HFFc6 (cell line): ENCODE measurements at regions not wholly inside any gene's neighbourhood (a gene's known extent, or its start where the extent isn't known, plus 50 kb on each side); places are given as distances from the start of the nearest gene placed in this dataset.

Experiments used
- DNase-seq: peaks from one replicate; pipeline ENCODE4 v3.0.0-alpha.2; 2018
- H3K27ac Mint-ChIP-seq: 2 replicates; pipeline ENCODE4 v1.8.0; 2020; ENCODE audit warnings: mild to moderate bottlenecking, mixed read lengths
- H3K27me3 Mint-ChIP-seq: 2 replicates; pipeline ENCODE4 v1.8.0; 2021; ENCODE audit warnings: mild to moderate bottlenecking, moderate library complexity, mixed read lengths; ENCODE audit not compliant: insufficient read depth
- H3K36me3 Mint-ChIP-seq: 2 replicates; pipeline ENCODE4 v1.8.0; 2021; ENCODE audit warnings: low read depth, mixed read lengths
- H3K4me1 Mint-ChIP-seq: 2 replicates; pipeline ENCODE4 v1.8.0; 2020; ENCODE audit warnings: low read depth, mixed read lengths
- H3K4me3 Mint-ChIP-seq: 2 replicates; pipeline ENCODE4 v1.8.0; 2020; ENCODE audit warnings: mild to moderate bottlenecking, moderate library complexity, mixed read lengths
- H3K9me3 Mint-ChIP-seq: 2 replicates; pipeline ENCODE4 v1.8.0; 2020; ENCODE audit warnings: mild to moderate bottlenecking, mixed read lengths
- TF ChIP-seq, protein P1 (sequence below): fragments of 200-600 bp; sonication (generic); IDR thresholded peaks from 2 replicates; pipeline ENCODE4 v1.5.0; 2021; ENCODE audit warnings: antibody characterized with exemption, mild to moderate bottlenecking

DNA sequence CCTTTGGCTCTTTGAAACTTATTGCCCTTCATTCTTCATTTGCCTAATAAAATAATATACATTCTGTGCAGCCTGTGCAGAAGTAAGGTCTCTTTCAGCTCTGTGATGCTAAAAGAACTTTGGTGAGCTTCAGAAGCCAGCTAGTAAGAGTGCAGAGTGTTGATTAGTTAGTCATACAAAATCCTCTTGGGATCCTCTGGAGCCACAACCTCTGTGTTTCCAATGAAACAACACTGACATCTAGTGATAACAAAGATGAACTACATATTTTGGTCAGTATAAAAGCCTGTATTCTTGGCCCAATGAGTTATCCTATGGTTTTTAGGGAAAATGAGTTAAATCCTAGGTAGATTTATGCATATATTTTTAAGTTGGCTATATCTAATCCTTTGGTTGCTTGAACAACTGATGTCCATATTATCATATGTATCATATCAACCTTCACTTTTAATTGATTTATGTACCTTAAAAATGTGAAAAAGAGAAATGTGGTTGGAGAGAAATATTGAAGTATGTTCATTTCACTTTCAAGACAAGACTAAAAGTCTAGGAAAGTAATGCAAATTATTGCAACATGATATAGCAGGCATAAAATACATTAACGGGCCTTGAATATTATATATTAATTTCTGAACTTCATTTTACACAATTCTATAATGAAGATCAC, 158.4 kb downstream of the KLHL28 start:
- Mint-ChIP-seq H3K4me1 (no peaks in the 10 kb centered on the region), H3K9me3 (no peaks in the 10 kb centered on the region), H3K4me3 (no peak overlapping the region), H3K27ac (no peak overlapping the region), H3K27me3 (peaks cover 2% of the 10 kb centered on the region; the same call in 1 of the 2 replicates), H3K36me3 (no peaks in the 10 kb centered on the region)
- peak; percentile 52 for DNase-seq
- TF ChIP-seq, protein P1, sequence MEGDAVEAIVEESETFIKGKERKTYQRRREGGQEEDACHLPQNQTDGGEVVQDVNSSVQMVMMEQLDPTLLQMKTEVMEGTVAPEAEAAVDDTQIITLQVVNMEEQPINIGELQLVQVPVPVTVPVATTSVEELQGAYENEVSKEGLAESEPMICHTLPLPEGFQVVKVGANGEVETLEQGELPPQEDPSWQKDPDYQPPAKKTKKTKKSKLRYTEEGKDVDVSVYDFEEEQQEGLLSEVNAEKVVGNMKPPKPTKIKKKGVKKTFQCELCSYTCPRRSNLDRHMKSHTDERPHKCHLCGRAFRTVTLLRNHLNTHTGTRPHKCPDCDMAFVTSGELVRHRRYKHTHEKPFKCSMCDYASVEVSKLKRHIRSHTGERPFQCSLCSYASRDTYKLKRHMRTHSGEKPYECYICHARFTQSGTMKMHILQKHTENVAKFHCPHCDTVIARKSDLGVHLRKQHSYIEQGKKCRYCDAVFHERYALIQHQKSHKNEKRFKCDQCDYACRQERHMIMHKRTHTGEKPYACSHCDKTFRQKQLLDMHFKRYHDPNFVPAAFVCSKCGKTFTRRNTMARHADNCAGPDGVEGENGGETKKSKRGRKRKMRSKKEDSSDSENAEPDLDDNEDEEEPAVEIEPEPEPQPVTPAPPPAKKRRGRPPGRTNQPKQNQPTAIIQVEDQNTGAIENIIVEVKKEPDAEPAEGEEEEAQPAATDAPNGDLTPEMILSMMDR = peak; percentile 82

DNA sequence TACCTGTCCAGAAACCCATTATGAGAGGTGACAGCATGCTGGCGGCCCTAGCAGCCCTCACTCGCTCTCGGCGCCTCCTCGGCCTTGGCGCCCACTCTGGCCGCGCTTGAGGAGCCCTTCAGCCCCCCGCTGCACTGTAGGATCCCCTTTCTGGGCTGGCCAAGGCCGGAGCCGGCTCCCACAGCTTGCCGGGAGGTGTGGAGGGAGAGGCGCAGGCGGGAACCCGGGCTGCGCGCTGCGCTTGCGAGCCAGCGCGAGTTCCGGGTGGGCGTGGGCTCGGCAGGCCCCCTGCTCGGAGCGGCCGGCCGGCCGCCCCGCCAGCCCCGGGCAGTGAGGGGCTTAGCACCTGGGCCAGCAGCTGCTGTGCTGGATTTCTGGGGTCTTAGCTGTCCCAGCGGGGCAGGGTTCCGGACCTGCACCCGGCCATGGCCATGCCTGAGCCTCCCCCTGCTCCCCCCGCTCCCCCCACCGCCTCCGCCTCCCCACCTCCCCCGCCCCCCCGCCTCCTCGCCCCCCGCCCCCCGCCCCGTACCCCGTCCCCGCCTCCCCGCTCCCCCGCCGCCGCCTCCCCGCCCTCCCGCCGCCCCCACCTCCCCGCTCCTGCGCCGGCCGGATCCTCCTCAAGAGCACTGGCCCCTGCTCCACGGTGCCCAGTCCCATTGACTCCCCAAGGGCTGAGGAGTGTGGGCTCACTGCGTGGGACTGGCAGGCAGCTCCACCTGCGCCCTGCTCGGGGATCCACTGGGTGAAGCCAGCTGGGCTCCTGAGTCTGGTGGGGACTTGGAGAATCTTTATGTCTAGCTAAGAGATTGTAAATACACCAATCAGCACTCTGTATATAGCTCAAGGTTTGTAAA, 163.1 kb downstream of the KLHL28 start:
- no peak overlapping the region for H3K4me3 Mint-ChIP-seq
- DNase-seq = no peak
- H3K27ac Mint-ChIP-seq = no peak overlapping the region
- TF ChIP-seq, protein P1 = no peak
- H3K27me3 Mint-ChIP-seq = no peaks in the 10 kb centered on the region
- H3K9me3 Mint-ChIP-seq = no peaks in the 10 kb centered on the region
- no peaks in the 10 kb centered on the region for H3K4me1 Mint-ChIP-seq
- no peaks in the 10 kb centered on the region for H3K36me3 Mint-ChIP-seq

DNA sequence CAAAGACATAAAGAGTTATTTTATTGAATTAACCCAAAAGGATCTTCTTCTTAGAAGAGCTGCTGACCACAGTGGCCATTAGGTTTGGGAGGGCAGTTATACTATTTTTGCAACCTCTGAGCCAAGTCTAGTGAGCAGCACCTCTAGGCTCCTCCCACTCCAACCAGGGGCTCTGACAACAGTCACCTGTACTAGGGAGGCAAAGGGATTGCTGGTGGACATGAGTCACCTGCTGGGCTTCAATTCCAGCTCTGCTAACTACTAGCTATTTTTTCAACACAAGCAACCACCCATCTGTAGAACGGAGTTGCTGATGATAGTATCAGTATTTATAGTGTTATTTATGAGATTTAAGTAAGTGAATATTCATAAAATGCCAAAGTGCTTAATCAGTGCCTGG, 166.0 kb downstream of the KLHL28 start:
- Mint-ChIP-seq H3K36me3 (no peaks in the 10 kb centered on the region), H3K27me3 (no peaks in the 10 kb centered on the region), H3K4me3 (no peak overlapping the region), H3K9me3 (no peaks in the 10 kb centered on the region), H3K27ac (no peak overlapping the region), H3K4me1 (no peaks in the 10 kb centered on the region)
- TF ChIP-seq, protein P1 = no peak
- DNase-seq = no peak

DNA sequence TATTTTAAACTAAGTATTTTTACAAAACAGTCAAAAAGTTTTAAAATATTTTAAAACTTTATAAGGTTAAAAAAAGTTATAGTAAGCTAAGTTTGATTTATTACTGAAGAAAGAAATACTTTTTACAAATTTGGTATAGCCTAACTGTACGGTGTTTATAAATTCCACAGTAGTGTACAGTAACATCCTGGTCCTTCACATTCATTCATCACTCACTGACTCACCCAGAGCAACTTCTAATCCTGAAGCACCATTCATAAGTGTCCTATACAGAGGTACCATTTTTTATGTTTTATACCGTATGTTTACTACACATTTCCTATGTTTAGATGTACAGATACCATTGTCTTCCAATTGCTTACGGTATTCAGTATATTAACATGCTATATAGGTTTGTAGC, 170.0 kb downstream of the KLHL28 start:
- H3K4me3 Mint-ChIP-seq = no peak overlapping the region
- H3K36me3 Mint-ChIP-seq = no peaks in the 10 kb centered on the region
- TF ChIP-seq, protein P1 = no peak
- no peak overlapping the region for H3K27ac Mint-ChIP-seq
- H3K27me3 Mint-ChIP-seq = no peaks in the 10 kb centered on the region
- DNase-seq = no peak
- no peaks in the 10 kb centered on the region for H3K4me1 Mint-ChIP-seq
- no peaks in the 10 kb centered on the region; the same call in 1 of the 2 replicates for H3K9me3 Mint-ChIP-seq

DNA sequence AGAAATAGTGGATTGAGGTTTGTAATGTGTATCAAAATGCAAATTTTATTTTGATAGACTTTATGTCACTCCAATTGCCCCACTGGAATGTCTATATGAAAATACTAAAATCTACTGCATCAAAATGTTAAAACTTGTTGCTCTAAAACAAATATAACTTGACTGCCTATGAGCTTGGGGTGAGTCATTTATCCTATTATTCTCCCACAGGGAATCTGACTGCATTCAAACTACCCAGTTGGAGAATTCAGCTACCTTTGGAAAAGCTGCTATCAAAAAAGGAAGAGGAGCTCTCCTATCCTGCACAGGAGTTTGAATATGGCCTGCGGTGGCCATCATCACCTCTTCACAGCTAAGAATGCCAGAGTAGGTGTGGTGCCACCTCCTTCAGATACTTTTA, 173.1 kb downstream of the KLHL28 start:
- TF ChIP-seq, protein P1 = no peak
- no peak for DNase-seq
- no peaks in the 10 kb centered on the region for H3K36me3 Mint-ChIP-seq
- H3K27me3 Mint-ChIP-seq = no peaks in the 10 kb centered on the region
- H3K4me3 Mint-ChIP-seq = no peak overlapping the region
- H3K9me3 Mint-ChIP-seq = peaks cover 5% of the 10 kb centered on the region
- no peak overlapping the region for H3K27ac Mint-ChIP-seq
- H3K4me1 Mint-ChIP-seq = no peaks in the 10 kb centered on the region
